ENCODE measurements at regions not wholly inside any gene's neighbourhood (a gene's known extent, or its start where the extent isn't known, plus 50 kb on each side); places are given as distances from the start of the nearest gene placed in this dataset.
"Not testable (repeated sequence)": the region's sequence is repeated elsewhere in the genome, so short reads cannot be mapped to it uniquely, and the experiment has no call there.

DNA sequence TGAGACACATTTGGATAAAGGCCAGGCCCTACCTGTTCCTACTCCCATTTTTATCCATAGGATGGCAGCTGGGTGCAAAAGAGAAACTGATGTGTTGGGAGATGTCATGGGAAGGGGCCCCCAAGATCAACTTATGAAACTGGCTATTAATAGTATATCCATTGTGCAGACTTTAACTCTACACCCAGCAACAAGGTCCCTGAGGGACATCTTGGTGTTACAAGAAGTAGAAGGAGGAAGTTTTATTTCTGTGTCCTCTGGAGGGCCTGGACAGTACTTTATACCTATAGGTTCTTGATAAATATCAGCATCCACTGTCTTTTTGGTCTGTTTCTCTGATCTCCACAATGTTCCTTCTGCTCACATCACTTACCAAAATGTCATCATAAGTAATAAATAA lies 84.6 kb downstream of the BTG1 start:
- TF ChIP-seq, protein P1, sequence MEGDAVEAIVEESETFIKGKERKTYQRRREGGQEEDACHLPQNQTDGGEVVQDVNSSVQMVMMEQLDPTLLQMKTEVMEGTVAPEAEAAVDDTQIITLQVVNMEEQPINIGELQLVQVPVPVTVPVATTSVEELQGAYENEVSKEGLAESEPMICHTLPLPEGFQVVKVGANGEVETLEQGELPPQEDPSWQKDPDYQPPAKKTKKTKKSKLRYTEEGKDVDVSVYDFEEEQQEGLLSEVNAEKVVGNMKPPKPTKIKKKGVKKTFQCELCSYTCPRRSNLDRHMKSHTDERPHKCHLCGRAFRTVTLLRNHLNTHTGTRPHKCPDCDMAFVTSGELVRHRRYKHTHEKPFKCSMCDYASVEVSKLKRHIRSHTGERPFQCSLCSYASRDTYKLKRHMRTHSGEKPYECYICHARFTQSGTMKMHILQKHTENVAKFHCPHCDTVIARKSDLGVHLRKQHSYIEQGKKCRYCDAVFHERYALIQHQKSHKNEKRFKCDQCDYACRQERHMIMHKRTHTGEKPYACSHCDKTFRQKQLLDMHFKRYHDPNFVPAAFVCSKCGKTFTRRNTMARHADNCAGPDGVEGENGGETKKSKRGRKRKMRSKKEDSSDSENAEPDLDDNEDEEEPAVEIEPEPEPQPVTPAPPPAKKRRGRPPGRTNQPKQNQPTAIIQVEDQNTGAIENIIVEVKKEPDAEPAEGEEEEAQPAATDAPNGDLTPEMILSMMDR (IDR thresholded peaks at IDR 0.05) = no peak
- no peaks in the 10 kb centered on the region for H3K36me3 ChIP-seq
- no peak overlapping the region for H3K27ac ChIP-seq
- DNase-seq (ENCODE audit: low spot score) = no peak
- no peaks in the 10 kb centered on the region for H3K9me3 ChIP-seq
- no peak overlapping the region for H3K4me3 ChIP-seq
- H3K4me1 ChIP-seq = peaks cover 0 to 22% of the 10 kb centered on the region in 2 donors
- no peaks in the 10 kb centered on the region for H3K27me3 ChIP-seq

DNA sequence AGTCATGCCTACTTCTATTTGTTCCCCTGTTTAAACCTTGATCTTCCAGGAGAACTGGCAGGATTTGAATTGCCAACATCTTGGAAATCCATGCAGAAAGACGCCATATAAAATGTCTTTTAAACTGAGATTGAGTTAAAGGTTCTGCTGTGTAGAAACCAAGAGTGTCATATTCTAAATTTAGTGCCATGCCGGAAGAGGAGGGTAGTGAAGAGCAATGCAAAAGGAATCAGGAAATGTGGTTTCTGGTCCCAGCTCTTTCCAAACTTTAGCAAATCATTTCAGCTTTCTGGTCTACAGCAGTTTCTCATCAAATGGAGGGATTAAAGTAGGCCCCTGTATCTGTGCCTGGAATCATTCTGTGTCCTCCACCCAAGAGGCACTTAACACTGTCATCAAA lies 85.7 kb downstream of the BTG1 start:
- Histone ChIP-seq H3K27ac (peak overlapping the region in 1 of 2 donors; percentile 0), H3K36me3 (no peaks in the 10 kb centered on the region), H3K27me3 (no peaks in the 10 kb centered on the region), H3K4me3 (no peak overlapping the region), H3K4me1 (peaks cover 0 to 22% of the 10 kb centered on the region in 2 donors), H3K9me3 (no peaks in the 10 kb centered on the region)
- TF ChIP-seq, protein P1 (IDR thresholded peaks at IDR 0.05) = no peak
- DNase-seq (ENCODE audit: low spot score) = no peak

DNA sequence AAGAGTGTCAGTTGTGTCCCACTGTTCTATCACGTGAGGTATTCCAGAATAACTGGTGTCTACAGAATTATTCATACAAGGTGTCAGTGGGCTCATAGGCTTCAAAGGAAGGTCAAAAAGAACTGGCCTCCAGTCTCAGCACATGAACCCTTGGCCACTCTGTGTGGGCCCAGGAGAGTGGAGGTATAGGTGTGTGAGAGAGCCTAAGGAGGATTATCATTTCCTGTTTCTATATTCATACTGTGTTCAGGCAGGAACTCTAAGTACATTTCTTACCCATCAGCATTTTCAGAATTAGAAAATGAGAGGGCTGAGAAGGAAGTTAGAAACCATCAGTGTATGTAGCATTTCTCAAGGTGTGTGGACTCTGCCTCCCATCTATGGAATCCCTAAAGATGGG lies 87.0 kb downstream of the BTG1 start:
- TF ChIP-seq, protein P1 (IDR thresholded peaks at IDR 0.05) = no peak
- H3K4me3 ChIP-seq = no peak overlapping the region

DNA sequence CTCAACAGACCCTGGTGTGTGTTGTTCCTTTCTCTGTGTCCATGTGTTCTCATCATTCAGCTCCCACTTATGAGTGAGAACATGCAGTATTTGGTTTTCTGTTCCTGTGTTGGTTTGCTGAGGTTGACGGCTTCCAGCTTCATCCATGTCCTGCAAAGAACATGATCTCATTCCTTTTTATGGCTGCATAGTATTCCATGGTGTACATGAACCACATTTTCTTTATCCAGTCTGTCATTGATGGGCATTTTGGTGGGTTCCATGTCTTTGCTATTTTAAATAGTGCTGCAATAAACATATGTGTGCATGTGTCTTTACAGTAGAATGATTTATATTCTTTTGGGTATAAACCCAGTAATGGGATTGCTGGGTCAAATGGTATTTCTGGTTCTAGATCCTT lies 88.9 kb downstream of the BTG1 start:
- H3K4me1 ChIP-seq = peaks cover 0 to 18% of the 10 kb centered on the region in 2 donors
- not testable (repeated sequence) for H3K9me3 ChIP-seq; H3K36me3 ChIP-seq; DNase-seq (ENCODE audit: low spot score); H3K27me3 ChIP-seq; H3K4me3 ChIP-seq; H3K27ac ChIP-seq

More for the DNA sequence above, 87.0 kb downstream of the BTG1 start:
- Histone ChIP-seq H3K27ac (no peak overlapping the region), H3K36me3 (no peaks in the 10 kb centered on the region), H3K9me3 (no peaks in the 10 kb centered on the region), H3K4me1 (peaks cover 0 to 18% of the 10 kb centered on the region in 2 donors), H3K27me3 (no peaks in the 10 kb centered on the region)
- DNase-seq (ENCODE audit: low spot score) = no peak

DNA sequence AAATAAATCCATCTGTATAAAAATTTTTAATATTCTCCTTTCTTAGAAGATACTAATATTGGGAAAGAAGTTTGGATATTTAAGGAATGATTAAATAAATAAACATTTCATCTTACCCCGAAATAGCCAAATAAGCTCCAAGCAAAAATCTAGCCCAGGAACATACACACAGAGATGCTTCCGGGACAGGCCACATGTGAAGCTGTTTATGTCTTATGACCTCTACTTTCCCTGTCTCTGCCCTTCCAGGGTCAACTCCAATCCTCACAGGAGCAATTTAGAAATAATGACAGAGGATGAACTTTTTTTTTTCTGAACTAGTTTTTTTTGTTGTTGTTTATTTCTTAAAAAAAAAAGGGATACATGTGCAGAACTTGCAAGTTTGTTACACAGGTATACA lies 89.4 kb downstream of the BTG1 start:
- Histone ChIP-seq H3K4me1 (peaks cover 0 to 18% of the 10 kb centered on the region in 2 donors), H3K4me3 (no peak overlapping the region), H3K36me3 (no peaks in the 10 kb centered on the region), H3K9me3 (no peaks in the 10 kb centered on the region), H3K27me3 (no peaks in the 10 kb centered on the region), H3K27ac (no peak overlapping the region)
- TF ChIP-seq, protein P1 (IDR thresholded peaks at IDR 0.05) = no peak
- no peak for DNase-seq (ENCODE audit: low spot score)

DNA sequence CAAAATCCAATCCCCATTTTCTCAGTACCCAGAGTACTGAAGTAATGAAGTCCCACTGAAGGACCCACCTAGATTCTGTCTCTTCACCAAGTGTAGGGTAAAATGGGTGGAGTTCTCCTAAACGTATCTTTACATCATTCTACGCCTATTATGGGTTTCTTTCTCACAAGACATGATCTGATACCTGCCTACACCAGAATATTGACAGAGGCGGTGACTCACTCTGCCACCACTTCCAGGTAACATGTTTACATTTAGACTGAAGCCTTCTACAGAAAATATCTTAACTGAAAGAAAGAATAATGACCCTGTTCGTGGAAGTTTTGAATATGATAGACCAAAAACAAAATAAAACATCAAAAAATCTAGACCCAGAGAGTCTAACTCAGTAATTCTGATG lies 89.8 kb downstream of the BTG1 start:
- no peak overlapping the region for H3K27ac ChIP-seq
- peaks cover 0 to 14% of the 10 kb centered on the region in 2 donors for H3K4me1 ChIP-seq
- no peaks in the 10 kb centered on the region for H3K27me3 ChIP-seq
- H3K4me3 ChIP-seq = no peak overlapping the region
- H3K9me3 ChIP-seq = no peaks in the 10 kb centered on the region
- DNase-seq (ENCODE audit: low spot score) = no peak
- TF ChIP-seq, protein P1 (IDR thresholded peaks at IDR 0.05) = no peak
- no peaks in the 10 kb centered on the region for H3K36me3 ChIP-seq

Data from right atrium auricular region (tissue), 2 donors.